HEK293T (cell line): ENCODE measurements at regions not wholly inside any gene's neighbourhood (a gene's known extent, or its start where the extent isn't known, plus 50 kb on each side); places are given as distances from the start of the nearest gene placed in this dataset.
"Not testable (repeated sequence)": the region's sequence is repeated elsewhere in the genome, so short reads cannot be mapped to it uniquely, and the experiment has no call there.

Experiments
- CTCF ChIA-PET: fragments of 350-600 bp; formaldehyde crosslinking; extraction: SDS; loops from one replicate; lab custom pipeline; 2021; ENCODE audit warnings: antibody characterized with exemption, inconsistent platforms; lab: Yijun Ruan, JAX
- POLR2A ChIA-PET: fragments of 350-600 bp; formaldehyde crosslinking; extraction: SDS; loops from one replicate; lab custom pipeline; 2020; ENCODE audit warnings: antibody characterized with exemption, inconsistent platforms; lab: Yijun Ruan, JAX
- DNase-seq: peaks from one replicate; pipeline ENCODE4 v3.0.0; 2012; ENCODE audit warnings: mixed read lengths; ENCODE audit errors: extremely low spot score
- ARNT ChIP-seq: fragments of 450-650 bp; IDR thresholded peaks from 2 replicates; pipeline ENCODE4 v1.6.1; 2017; ENCODE audit warnings: mild to moderate bottlenecking
- BHLHE40 ChIP-seq: fragments of 450-650 bp; IDR thresholded peaks from 2 replicates; pipeline ENCODE4 v1.6.1; 2016; ENCODE audit warnings: mild to moderate bottlenecking, moderate library complexity, borderline replicate concordance
- CTBP1 ChIP-seq: fragments of 450-650 bp; IDR thresholded peaks from 2 replicates; pipeline ENCODE4 v1.6.1; 2016; ENCODE audit warnings: borderline replicate concordance
- ELF4 ChIP-seq: fragments of 450-650 bp; IDR thresholded peaks from 2 replicates; pipeline ENCODE4 v1.6.1; 2017; ENCODE audit warnings: antibody characterized with exemption
- FOXA1 ChIP-seq: fragments of 450-650 bp; IDR thresholded peaks from 2 replicates; pipeline ENCODE4 v1.6.1; 2016; ENCODE audit warnings: mild to moderate bottlenecking
- FOXK2 ChIP-seq: fragments of 450-650 bp; IDR thresholded peaks from 2 replicates; pipeline ENCODE4 v1.6.1; 2016; ENCODE audit warnings: mild to moderate bottlenecking
- FOXM1 ChIP-seq: fragments of 450-650 bp; IDR thresholded peaks from 2 replicates; pipeline ENCODE4 v1.6.1; 2017; ENCODE audit warnings: mild to moderate bottlenecking, borderline replicate concordance
- HDGF ChIP-seq: fragments of 450-650 bp; IDR thresholded peaks from 2 replicates; pipeline ENCODE4 v1.6.1; 2017; ENCODE audit warnings: antibody characterized with exemption, borderline replicate concordance
- L3MBTL2 ChIP-seq: fragments of 450-650 bp; conservative IDR thresholded peaks from 2 replicates; pipeline ENCODE4 v1.6.1; 2016; ENCODE audit warnings: mild to moderate bottlenecking
- LEF1 ChIP-seq: fragments of 450-650 bp; IDR thresholded peaks from 2 replicates; pipeline ENCODE4 v1.6.1; 2017; ENCODE audit warnings: mild to moderate bottlenecking, borderline replicate concordance
- NFRKB ChIP-seq: fragments of 450-650 bp; IDR thresholded peaks from 2 replicates; pipeline ENCODE4 v1.6.1; 2016; ENCODE audit warnings: mild to moderate bottlenecking, moderate library complexity
- SP1 ChIP-seq: fragments of 450-650 bp; IDR thresholded peaks from 2 replicates; pipeline ENCODE4 v1.6.1; 2017
- SUZ12 ChIP-seq: fragments of 450-650 bp; IDR thresholded peaks from 2 replicates; pipeline ENCODE4 v1.6.1; 2016; ENCODE audit warnings: mild to moderate bottlenecking
- TARDBP ChIP-seq: fragments of 450-650 bp; IDR thresholded peaks from 2 replicates; pipeline ENCODE4 v1.6.1; 2016
- ZNF384 ChIP-seq: fragments of 450-650 bp; IDR thresholded peaks from 2 replicates; pipeline ENCODE4 v1.6.1; 2016
- TF ChIP-seq, protein P1 (sequence below): fragments of 450-650 bp; IDR thresholded peaks from 2 replicates; pipeline ENCODE4 v1.6.1; 2016

DNA sequence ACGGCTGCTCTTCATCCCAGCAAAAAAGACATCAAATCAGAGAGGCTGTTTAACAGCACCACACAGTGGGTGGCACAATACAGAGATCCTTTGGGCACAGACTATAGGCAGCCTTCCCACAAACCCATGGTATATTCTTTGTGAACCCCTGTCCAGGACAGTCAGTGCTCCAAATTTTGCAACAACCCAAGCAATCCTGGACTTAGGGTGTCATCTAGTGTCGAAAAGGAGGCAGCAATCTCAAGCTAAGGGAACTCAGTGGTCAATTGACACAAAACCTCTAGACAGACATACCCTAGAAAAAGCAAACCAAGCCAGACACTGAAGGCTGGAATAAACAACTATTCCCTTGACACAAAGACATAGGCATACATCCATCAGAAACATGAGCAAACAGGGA lies 137.4 kb downstream of the BMP15 start:
- POLR2A ChIA-PET: no interaction called here
- DNase-seq: no peak
- CTCF ChIA-PET: no interaction called here
- TF ChIP-seq FOXM1 (no peak), LEF1 (no peak), ARNT (no peak), HDGF (no peak), FOXK2 (no peak), L3MBTL2 (no peak), TARDBP (no peak), SUZ12 (no peak), CTBP1 (no peak), ZNF384 (no peak), ELF4 (no peak)
- TF ChIP-seq, protein P1, sequence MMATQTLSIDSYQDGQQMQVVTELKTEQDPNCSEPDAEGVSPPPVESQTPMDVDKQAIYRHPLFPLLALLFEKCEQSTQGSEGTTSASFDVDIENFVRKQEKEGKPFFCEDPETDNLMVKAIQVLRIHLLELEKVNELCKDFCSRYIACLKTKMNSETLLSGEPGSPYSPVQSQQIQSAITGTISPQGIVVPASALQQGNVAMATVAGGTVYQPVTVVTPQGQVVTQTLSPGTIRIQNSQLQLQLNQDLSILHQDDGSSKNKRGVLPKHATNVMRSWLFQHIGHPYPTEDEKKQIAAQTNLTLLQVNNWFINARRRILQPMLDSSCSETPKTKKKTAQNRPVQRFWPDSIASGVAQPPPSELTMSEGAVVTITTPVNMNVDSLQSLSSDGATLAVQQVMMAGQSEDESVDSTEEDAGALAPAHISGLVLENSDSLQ: no peak

DNA sequence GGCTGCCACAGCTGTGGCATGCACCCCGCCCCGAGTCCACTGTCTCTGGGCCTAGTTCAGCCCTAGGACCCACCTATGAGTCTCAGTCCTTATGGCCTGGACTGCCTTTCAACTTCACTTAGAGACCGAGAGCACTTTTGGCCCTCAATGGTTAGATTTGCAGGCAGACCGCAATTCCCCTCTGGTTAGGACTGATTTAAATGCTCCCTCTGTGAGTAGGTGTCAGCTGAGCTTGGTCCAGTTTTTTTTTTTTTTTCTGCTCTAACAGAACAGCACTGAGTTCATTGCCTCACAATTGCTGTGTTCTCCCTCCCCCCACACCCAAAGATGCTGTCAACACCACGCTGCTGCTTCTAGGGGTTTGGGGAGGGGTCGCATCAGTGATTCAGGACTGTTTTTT lies 143.2 kb downstream of the BMP15 start:
- POLR2A ChIA-PET: no interaction called here
- CTCF ChIA-PET: interaction anchor here (0.6 kb wide), 1 partner anchor 377 kb away, joined by 3 read pairs; no protein-coding TSS in a partner anchor
- TF ChIP-seq SUZ12 (no peak), ZNF384 (no peak), SP1 (no peak), ARNT (no peak)
- DNase-seq: no peak

DNA sequence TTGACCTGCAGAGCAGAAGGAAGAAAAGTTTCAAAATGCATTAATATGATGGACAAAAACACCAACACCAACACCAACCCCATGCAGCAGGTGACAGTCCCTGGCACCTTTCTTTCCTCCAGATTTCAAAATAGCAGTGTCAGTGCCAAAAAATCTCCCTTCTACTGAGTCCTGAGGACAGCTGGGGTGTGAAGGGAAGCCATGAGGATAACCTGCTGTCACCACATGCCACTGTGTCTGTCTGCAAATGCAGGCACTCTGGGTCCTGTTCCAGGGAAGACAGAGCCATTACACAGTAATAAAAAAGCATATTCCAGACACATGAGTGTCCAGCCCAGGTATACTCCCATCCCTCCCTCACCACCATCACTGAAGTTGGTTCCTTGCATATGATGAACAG lies 187.5 kb downstream of the BMP15 start:
- DNase-seq: no peak
- ChIA-PET CTCF (no interaction called here), POLR2A (no interaction called here)
- TF ChIP-seq LEF1: no peak

DNA sequence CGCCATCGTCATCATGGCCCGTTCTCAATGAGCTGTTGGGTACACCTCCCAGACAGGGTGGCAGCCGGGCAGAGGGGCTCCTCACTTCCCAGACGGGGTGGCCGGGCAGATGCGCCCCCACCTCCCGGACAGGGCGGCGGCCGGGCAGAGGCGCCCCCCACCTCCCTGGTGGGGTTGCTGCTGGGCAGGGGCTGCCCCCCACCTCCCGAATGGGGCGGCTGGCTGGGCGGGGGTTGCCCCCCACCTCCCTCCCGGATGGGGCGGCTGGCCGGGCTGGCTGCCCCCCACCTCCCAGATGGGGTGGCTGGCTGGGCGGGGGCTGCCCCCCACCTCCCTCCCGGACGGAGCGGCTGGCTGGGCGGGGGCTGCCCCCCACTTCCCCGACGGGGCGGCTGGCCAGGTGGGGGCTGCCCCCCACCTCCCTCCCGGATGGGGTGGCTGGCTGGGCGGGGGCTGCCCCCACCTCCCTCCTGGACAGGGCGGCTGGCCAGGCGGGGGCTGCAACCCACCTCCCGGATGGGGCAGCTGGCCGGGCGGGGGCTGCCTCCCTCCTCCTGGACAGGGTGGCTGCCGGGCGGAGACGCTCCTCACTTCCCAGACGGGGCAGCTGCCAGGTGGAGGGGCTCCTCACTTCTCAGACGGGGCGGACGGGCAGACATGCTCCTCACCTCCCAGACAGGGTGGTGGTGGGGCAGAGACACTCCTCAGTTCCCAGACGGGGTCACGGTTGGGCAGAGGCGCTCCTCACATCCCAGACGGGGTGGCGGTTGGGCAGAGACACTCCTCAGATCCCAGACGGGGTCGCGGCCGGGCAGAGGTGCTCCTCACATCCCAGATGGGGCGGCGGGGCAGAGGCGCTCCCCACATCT lies 208.8 kb downstream of the BMP15 start:
- DNase-seq, POLR2A ChIA-PET, CTCF ChIA-PET: not testable (repeated sequence)

DNA sequence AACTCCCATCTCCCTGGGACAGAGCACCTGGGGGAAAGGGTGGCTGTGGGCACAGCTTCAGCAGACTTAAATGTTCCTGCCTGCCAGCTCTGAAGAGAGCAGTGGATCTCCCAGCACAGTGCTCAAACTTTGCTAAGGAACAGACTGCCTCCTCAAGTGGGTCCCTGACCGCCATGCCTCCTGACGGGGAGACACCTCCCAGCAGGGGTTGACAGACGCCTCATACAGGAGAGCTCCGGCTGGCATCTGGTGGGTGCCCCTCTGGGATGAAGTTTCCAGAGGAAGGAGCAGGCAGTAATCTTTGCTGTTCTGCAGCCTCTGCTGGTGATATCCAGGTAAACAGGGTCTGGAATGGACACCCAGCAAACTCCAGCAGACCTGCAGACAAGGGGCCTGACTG lies 206.9 kb upstream of the NUDT10 start:
- POLR2A ChIA-PET, DNase-seq, CTCF ChIA-PET: not testable (repeated sequence)

DNA sequence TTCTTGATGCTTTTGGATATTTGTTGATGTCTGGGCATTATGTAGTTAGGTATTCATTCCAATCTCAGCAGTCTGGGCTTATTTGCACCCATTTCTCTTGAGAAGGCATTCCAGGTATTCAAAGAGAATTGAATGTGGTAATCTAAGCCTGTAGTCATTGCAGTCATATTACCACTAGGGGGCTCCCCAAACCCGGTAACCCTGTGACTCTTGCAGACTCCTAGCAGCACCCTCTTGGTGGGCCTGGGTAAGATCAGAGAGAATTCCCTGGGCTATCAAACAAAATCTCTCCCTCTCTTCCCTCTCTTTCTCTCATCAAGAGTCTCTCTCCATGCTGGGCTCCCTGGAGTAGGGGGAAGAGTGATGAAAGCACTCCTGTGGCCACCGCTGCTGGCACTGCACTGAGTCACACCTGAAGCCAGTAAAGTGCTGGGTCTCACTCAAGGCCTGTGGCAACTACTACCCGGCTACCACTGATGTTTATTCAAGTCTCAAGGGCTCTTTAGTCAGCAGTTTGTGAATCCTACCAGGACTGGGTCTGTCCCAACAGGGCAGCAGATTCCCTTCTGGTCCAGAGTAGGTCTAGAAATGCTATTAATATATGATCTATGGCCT lies 187.7 kb upstream of the NUDT10 start:
- ChIA-PET POLR2A (no interaction called here), CTCF (no interaction called here)
- peak; percentile 57 for DNase-seq
- TF ChIP-seq SUZ12 (no peak), FOXA1 (no peak), CTBP1 (no peak), ELF4 (no peak), SP1 (no peak), FOXM1 (no peak), HDGF (no peak), L3MBTL2 (no peak), ARNT (no peak), LEF1 (no peak), FOXK2 (no peak)

DNA sequence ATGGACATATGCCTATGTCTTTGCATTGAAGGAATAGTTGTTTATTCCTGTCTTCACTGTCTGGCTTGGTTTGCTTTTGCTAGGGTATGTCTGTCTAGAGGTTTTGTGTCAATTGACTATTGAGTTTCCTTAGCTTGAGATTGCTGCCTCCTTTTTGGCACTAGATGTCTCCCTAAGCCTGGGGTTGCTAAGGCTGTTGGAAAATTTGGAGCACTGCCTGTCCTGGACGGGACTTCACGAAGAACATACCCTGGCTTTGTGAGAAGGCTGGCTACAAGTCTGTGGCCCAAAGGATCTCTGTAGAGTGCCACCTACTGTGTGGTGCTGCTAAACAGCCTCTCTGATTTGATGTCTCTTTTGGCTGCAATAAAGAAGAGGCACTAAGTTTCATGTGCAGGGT lies 183.8 kb upstream of the NUDT10 start:
- no peak for TF ChIP-seq SP1
- TF ChIP-seq CTBP1: no peak
- DNase-seq: peak; percentile 11
- ChIA-PET CTCF (interaction anchor here (1.3 to 1.6 kb wide), 2 partner anchors 308 to 339 kb away, joined by 3 to 4 read pairs; no protein-coding TSS in a partner anchor), POLR2A (no interaction called here)

DNA sequence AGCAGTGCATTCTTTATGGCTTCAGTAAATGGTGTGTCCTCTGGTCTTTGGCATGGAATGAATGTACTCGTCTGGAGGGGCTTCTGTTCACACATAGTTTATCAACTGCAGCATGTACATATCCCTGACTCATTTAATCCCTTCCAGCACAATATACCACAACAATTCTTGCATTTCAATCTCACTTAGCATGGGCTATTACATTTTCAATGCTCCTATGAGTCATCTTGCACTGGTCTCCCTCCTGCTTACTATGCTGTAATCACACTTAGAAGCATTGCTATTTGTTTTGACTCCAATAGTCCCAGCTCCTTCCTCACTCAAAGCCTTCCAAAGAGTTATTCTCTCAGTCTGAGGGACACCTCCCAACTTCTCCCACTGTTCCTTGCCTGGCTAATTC lies 180.9 kb upstream of the NUDT10 start:
- CTCF ChIA-PET: no interaction called here
- TF ChIP-seq NFRKB (no peak), FOXM1 (no peak), HDGF (no peak), FOXK2 (no peak), ARNT (no peak), BHLHE40 (no peak), ELF4 (no peak)
- TF ChIP-seq, protein P1: no peak

More for the DNA sequence above, 180.9 kb upstream of the NUDT10 start:
- no peak for DNase-seq
- POLR2A ChIA-PET: interaction anchor here (0.6 kb wide), 1 partner anchor 243 kb away, joined by 3 read pairs; no protein-coding TSS in a partner anchor
